Endothelial cell of umbilical vein (primary cell): ENCODE measurements at regions not wholly inside any gene's neighbourhood (a gene's known extent, or its start where the extent isn't known, plus 50 kb on each side); places are given as distances from the start of the nearest gene placed in this dataset.
A peak's percentile ranks its signal among the peaks of the same experiment; 100 is the strongest.

ENCODE experiments used
- BruUV-seq: library from RNA; stranded (reverse); fragments of 400-500 nt; replicated peaks from 2 replicates; lab custom pipeline; 2021; lab: Mats Ljungman, UMichigan
- CTCF ChIA-PET: fragments of 300-600, 350-600 bp; sonication (Branson Sonifier 250); formaldehyde crosslinking; loops from one replicate; lab custom pipeline; 2021; ENCODE audit warnings: antibody characterized with exemption, inconsistent platforms; lab: Charles Lee
- POLR2A ChIA-PET: fragments of 300-600, 350-600 bp; sonication (Branson Sonifier 250); formaldehyde crosslinking; loops from one replicate; lab custom pipeline; 2021; ENCODE audit warnings: antibody characterized with exemption, inconsistent platforms; lab: Charles Lee
- DNase-seq: peaks from one replicate; pipeline ENCODE4 v3.0.0-alpha.2; 2011; ENCODE audit warnings: low read depth, low spot score
- FAIRE-seq: peaks from 2 replicates; lab custom pipeline; 2011; peaks lifted over from hg19 to GRCh38; lab: Jason Lieb, UNC
- H2AFZ ChIP-seq: 2 replicates; pipeline ENCODE4 v1.6.0; 2012; ENCODE audit warnings: low read depth, low read length, control low read depth, inconsistent platforms
- H3K27ac ChIP-seq: 2 replicates; pipeline ENCODE4 v1.5.1; 2011; ENCODE audit warnings: low read depth, mild to moderate bottlenecking, control low read depth, low read length, moderate library complexity; ENCODE audit not compliant: insufficient read depth
- H3K27me3 ChIP-seq, 2 experiments: 2 replicates each; pipeline versions ENCODE4 v1.6.0 to v1.6.1; 2011; ENCODE audit warnings: low read length in 2 of 2, mixed read lengths in 1 of 2; ENCODE audit not compliant: control insufficient read depth in 2 of 2, insufficient read depth in 2 of 2
- H3K36me3 ChIP-seq, 2 experiments: 2 replicates in 1 of 2; 3 replicates in 1 of 2; pipeline ENCODE4 v1.5.1; 2011; ENCODE audit warnings: low read length in 2 of 2, mild to moderate bottlenecking in 1 of 2, moderate library complexity in 1 of 2; ENCODE audit not compliant: control insufficient read depth in 2 of 2, insufficient read depth in 2 of 2; ENCODE audit errors: extremely low read depth in 1 of 2
- H3K4me1 ChIP-seq: 3 replicates; pipeline ENCODE4 v1.5.1; 2011; ENCODE audit warnings: mild to moderate bottlenecking, low read length; ENCODE audit not compliant: control insufficient read depth, insufficient read depth; ENCODE audit errors: extremely low read depth
- H3K4me2 ChIP-seq: 2 replicates; pipeline ENCODE4 v1.6.1; 2011; ENCODE audit warnings: low read length, control low read depth, mixed read lengths; ENCODE audit not compliant: insufficient read depth
- H3K4me3 ChIP-seq, 3 experiments: fragments of 200-600 bp in 1 of 3; sonication (generic), shearing (Covaris generic) in 1 of 3; replicated peaks in 1 of 3; 2 replicates each; pipeline ENCODE4 v1.5.1; 2011 to 2016; ENCODE audit warnings: control low read depth in 3 of 3, low read length in 3 of 3, mild to moderate bottlenecking in 2 of 3, inconsistent platforms in 1 of 3, low read depth in 1 of 3, moderate library complexity in 1 of 3; ENCODE audit not compliant: insufficient read depth in 1 of 3
- H3K79me2 ChIP-seq: 2 replicates; pipeline ENCODE4 v1.6.0; 2012; ENCODE audit warnings: low read length, inconsistent platforms; ENCODE audit not compliant: control insufficient read depth, insufficient read depth
- H3K9ac ChIP-seq: replicated peaks from 2 replicates; pipeline ENCODE3; 2011; ENCODE audit warnings: low read length, control low read depth; ENCODE audit not compliant: insufficient read depth; ENCODE audit errors: extremely low read depth
- H3K9me1 ChIP-seq: replicated peaks from 3 replicates; pipeline ENCODE4 v1.6.0; 2011; ENCODE audit warnings: mild to moderate bottlenecking, low read length; ENCODE audit not compliant: control insufficient read depth, insufficient read depth; ENCODE audit errors: extremely low read depth
- H3K9me3 ChIP-seq: replicated peaks from 2 replicates; pipeline ENCODE4 v1.5.1; 2012; ENCODE audit warnings: low read length, inconsistent platforms; ENCODE audit not compliant: control insufficient read depth, insufficient read depth
- H4K20me1 ChIP-seq: replicated peaks from 2 replicates; pipeline ENCODE3; 2011; ENCODE audit warnings: mild to moderate bottlenecking, low read length; ENCODE audit not compliant: control insufficient read depth, insufficient read depth; ENCODE audit errors: extremely low read depth
- FOS ChIP-seq: IDR thresholded peaks from 2 replicates; pipeline ENCODE4 v1.6.1; 2011; ENCODE audit warnings: mild to moderate bottlenecking, low read length, moderate library complexity, borderline replicate concordance; ENCODE audit not compliant: insufficient read depth
- JUN ChIP-seq: IDR thresholded peaks from 2 replicates; pipeline ENCODE4 v1.6.1; 2011; ENCODE audit warnings: borderline replicate concordance, low read depth; ENCODE audit not compliant: insufficient read length, insufficient read depth
- dilution Hi-C: fragments of 300-500 bp; cut with MboI; formaldehyde crosslinking; loops from one replicate; pipeline ENCODE4 v1.15.0; 2019; ENCODE audit warnings: low sequenced_read_pairs; ENCODE audit not compliant: extremely low pct_ligation_motif_present
- intact Hi-C: fragments of 100-400 bp; cut with micrococcal nuclease; formaldehyde crosslinking; loops from one replicate; pipeline ENCODE4 v1.10.0; 2022

DNA sequence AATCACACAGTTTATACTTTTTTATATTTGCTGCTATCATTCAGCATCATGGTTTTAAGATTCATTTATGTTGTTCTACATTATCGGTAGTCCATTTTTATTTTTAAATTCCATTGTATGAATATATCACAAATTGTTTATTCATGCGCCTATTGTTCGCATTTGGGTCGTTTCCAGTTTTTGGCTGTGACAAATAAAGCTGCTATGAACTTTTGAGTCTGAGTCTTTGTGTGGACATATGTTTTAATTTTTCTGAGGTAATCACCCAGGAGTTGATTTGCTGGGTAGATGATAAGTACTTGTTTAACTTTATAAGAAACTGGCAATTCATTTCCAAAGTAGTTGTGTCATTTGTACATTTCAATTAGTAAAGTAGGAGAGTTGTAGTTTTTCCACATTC is 74.2 kb upstream of the CSNK1A1L start:
- POLR2A ChIA-PET, result no interaction called here
- CTCF ChIA-PET, result no interaction called here
- no peak overlapping the region for H3K27ac ChIP-seq
- dilution Hi-C loops (no loop called here), intact Hi-C loops (no loop called here)
- no peaks in the 10 kb centered on the region for H3K36me3 ChIP-seq
- no peak overlapping the region for H3K4me2 ChIP-seq
- no peak for FAIRE-seq
- H3K79me2 ChIP-seq, result no peaks in the 10 kb centered on the region
- H3K4me3 ChIP-seq, result no peak overlapping the region
- DNase-seq, result peak; percentile 17
- H3K9me1 ChIP-seq, result no peaks in the 10 kb centered on the region
- no peaks in the 10 kb centered on the region for H3K4me1 ChIP-seq
- H3K9me3 ChIP-seq, result no peaks in the 10 kb centered on the region
- no peak for TF ChIP-seq FOS
- BruUV-seq, result no TSS peak
- H2AFZ ChIP-seq, result no peak overlapping the region
- no peaks in the 10 kb centered on the region for H4K20me1 ChIP-seq
- H3K27me3 ChIP-seq, result no peaks in the 10 kb centered on the region
- no peak overlapping the region for H3K9ac ChIP-seq

- no peak overlapping the region for H3K4me3 ChIP-seq
- no peak overlapping the region for H2AFZ ChIP-seq
- no peaks in the 10 kb centered on the region for H3K9me3 ChIP-seq
- no TSS peak for BruUV-seq
- H3K27me3 ChIP-seq, result no peaks in the 10 kb centered on the region
- H3K27ac ChIP-seq, result no peak overlapping the region
- no peak for TF ChIP-seq JUN
- DNase-seq (no peak), FAIRE-seq (no peak)
- no peaks in the 10 kb centered on the region for H3K36me3 ChIP-seq
- no peaks in the 10 kb centered on the region for H3K9me1 ChIP-seq
- dilution Hi-C loops (no loop called here), intact Hi-C loops (no loop called here)
- ChIA-PET POLR2A (no interaction called here), CTCF (interaction anchor here (1.4 to 1.6 kb wide), 2 partner anchors 10 to 41 kb away, joined by 3 to 5 read pairs; no protein-coding TSS in a partner anchor)
- H3K79me2 ChIP-seq, result no peaks in the 10 kb centered on the region
- no peaks in the 10 kb centered on the region for H3K4me1 ChIP-seq
- H4K20me1 ChIP-seq, result no peaks in the 10 kb centered on the region
- no peak overlapping the region for H3K9ac ChIP-seq
- H3K4me2 ChIP-seq, result no peak overlapping the region
Measured at GRCh38 chr13:37177125-37177524, 71.7 kb upstream of the CSNK1A1L start.
